Activated naive CD4-positive, alpha-beta T cell treated with anti-CD3 and anti-CD28 coated beads, Interleukin-2, amount 50 U/mL, for 16 hours (primary cell): ENCODE measurements at regions not wholly inside any gene's neighbourhood (a gene's known extent, or its start where the extent isn't known, plus 50 kb on each side); places are given as distances from the start of the nearest gene placed in this dataset.
"Not testable (repeated sequence)": the region's sequence is repeated elsewhere in the genome, so short reads cannot be mapped to it uniquely, and the experiment has no call there.

ENCODE experiments used
- DNase-seq: peaks from one replicate; pipeline ENCODE4 v3.0.0-alpha.2; 2020

GRCh38 chr1:72481420-72481970 is 199.2 kb upstream of the NEGR1 start:
- no peak for DNase-seq

- no peak for DNase-seq
These were observed 184.0 kb upstream of the NEGR1 start for GRCh38 chr1:72466376-72466775.

- no peak for DNase-seq
These were observed 180.0 kb upstream of the NEGR1 start for GRCh38 chr1:72462186-72462905.

DNA sequence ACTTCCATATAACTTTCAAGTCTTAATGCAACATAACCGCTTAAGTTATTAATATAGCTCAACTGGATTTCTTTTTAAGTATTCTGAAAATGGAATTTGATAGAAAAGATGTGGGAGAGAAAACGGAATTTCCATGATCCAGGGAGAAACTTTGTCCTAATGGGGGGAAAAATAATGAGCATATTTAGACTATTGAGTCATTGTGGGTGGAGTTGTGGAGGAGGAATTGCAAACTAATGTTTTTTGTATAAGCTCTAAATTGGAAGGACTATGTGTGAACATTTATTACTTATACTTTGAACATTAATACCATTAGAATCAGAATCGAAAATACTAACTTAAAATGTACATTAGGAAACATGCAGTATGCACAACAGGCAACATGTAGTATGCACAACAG is 159.9 kb upstream of the NEGR1 start:
- no peak for DNase-seq

GRCh38 chr1:72439036-72439435 is 156.7 kb upstream of the NEGR1 start:
- DNase-seq: no peak

- no peak for DNase-seq
These were observed 155.9 kb upstream of the NEGR1 start for GRCh38 chr1:72438270-72438669.

GRCh38 chr1:72435025-72435424 is 152.7 kb upstream of the NEGR1 start:
- DNase-seq: no peak

DNA sequence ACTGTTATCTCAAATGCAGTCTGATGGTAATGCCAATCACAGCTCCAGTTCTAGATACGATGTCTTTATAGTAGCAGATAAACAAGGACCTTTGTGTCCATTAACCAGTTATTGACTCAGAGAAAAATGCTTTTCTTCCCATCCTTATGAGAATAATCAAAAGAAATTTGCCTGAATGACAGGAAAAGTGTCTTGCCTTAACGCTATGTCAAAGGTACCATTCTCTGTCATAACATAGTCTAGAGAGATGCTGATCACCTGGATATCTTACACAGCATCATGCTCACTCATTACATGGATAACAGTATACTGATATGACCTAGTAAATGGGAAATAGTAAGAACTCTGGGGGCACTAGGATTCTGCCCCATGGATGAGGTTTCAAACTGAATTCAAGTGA is 151.7 kb upstream of the NEGR1 start:
- no peak for DNase-seq

GRCh38 chr1:72433591-72433990 is 151.3 kb upstream of the NEGR1 start:
- no peak for DNase-seq

- no peak for DNase-seq
These were observed 150.4 kb upstream of the NEGR1 start for GRCh38 chr1:72432645-72433267.

GRCh38 chr1:72431810-72432209 is 149.5 kb upstream of the NEGR1 start:
- no peak for DNase-seq

DNA sequence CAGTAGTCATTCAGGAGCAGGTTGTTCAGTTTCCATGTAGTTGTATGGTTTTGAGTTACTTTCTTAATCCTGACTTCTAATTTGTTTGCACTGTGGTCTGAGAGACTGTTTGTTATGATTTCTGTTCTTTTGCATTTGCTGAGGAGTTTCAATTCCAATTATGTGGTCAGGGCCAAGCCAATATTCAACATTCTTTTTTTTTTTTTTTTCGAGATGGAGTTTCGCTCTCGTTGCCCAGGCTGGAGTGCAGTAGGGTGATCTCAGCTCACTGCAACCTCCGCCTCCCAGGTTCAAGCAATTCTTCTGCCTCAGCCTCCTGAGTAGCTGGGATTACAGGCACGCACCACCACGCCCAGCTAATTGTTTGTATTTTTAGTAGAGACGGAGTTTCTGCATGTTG is 145.9 kb upstream of the NEGR1 start:
- not testable (repeated sequence) for DNase-seq

GRCh38 chr1:72419229-72419628 is 136.9 kb upstream of the NEGR1 start:
- no peak for DNase-seq

GRCh38 chr1:72412286-72412685 is 129.9 kb upstream of the NEGR1 start:
- no peak for DNase-seq

DNA sequence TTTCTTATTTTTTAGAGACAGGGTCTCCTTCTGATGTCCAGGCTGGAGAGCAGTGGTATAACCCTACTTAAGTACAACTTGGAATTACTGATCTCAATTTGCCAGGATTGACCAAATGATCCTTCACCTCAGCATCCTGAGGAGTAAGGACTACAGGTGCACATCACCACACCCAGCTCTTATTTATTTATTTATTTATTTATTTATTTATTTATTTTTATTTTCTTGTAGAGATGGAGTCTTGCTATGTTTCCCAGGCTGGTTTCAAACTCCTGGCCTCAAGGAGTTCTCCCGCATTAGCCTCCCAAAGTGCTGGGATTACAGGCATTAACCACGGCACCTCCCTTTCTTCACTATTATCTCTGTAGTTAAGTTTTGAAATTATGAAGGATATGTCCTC is 117.5 kb upstream of the NEGR1 start:
- no peak for DNase-seq

GRCh38 chr1:72397786-72398185 is 115.4 kb upstream of the NEGR1 start:
- no peak for DNase-seq

DNA sequence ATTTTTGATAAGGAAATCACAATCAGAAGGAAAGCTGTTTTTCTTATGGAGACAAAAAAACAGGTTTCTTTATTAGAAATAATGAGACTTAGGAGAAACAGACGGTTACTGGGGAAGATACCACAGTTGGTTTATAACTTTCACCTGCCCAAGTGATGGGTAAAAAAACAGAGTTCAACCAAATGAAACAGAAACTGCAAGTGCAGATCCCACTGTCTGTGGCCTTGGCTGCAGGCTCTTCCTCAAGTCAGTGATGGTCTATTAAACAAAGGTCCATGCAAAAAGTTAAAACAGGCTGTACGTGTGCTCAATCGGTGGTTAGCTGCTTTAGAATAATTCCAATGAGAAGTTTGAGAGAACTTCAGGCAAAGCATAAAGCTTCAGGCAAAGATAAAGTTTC is 112.1 kb upstream of the NEGR1 start:
- DNase-seq: no peak

- DNase-seq: no peak
These were observed 96.7 kb upstream of the NEGR1 start for GRCh38 chr1:72379072-72379471.

- DNase-seq: no peak
These were observed 92.9 kb upstream of the NEGR1 start for GRCh38 chr1:72375226-72375625.

GRCh38 chr1:72371259-72372035 is 89.1 kb upstream of the NEGR1 start:
- DNase-seq: no peak

DNA sequence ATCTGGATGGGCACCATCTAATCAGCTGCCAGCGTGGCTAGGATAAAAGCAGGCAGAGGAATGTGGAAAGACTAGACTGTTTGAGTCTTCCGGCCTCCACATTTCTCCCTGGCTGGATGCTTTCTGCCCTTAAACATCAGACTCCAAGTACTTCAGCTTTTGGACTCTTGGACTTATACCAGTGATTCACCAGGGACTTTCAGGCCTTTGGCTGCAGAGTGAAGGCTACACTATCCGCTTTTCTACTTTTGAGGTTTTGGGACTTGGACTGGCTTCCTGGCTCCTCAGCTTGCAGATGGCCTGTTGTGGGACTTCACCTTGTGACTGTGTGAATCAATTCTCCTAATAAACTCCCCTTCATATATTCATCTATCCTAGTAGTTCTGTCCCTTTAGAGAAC is 88.5 kb upstream of the NEGR1 start:
- not testable (repeated sequence) for DNase-seq

- no peak for DNase-seq
These were observed 86.9 kb upstream of the NEGR1 start for GRCh38 chr1:72369069-72369757.

GRCh38 chr1:72366466-72366865 is 84.1 kb upstream of the NEGR1 start:
- DNase-seq: no peak
